Neural progenitor cell (in vitro differentiated cells): ENCODE measurements at regions not wholly inside any gene's neighbourhood (a gene's known extent, or its start where the extent isn't known, plus 50 kb on each side); places are given as distances from the start of the nearest gene placed in this dataset.

ENCODE experiments used
- DNase-seq: peaks from one replicate; pipeline ENCODE4 v3.0.0-alpha.2; 2016; ENCODE audit warnings: low spot score
- H2AFZ ChIP-seq: fragments of 200-600 bp; sonication (generic); replicated peaks from 2 replicates; pipeline ENCODE4 v1.6.1; 2016; ENCODE audit warnings: antibody characterized with exemption
- H3F3A ChIP-seq: fragments of 200-600 bp; sonication (generic); 2 replicates; pipeline ENCODE4 v1.6.1; 2016; ENCODE audit warnings: antibody characterized with exemption, low read depth
- H3K27ac ChIP-seq: fragments of 200-600 bp; sonication (generic); 2 replicates; pipeline ENCODE4 v1.5.1; 2016; ENCODE audit warnings: mild to moderate bottlenecking
- H3K27me3 ChIP-seq: fragments of 200-600 bp; sonication (generic); 2 replicates; pipeline ENCODE4 v1.6.1; 2016; ENCODE audit warnings: mild to moderate bottlenecking, moderate library complexity
- H3K36me3 ChIP-seq: fragments of 200-600 bp; sonication (generic); 2 replicates; pipeline ENCODE4 v1.5.1; 2016
- H3K4me1 ChIP-seq: fragments of 200-600 bp; sonication (generic); 2 replicates; pipeline ENCODE4 v1.6.1; 2016; ENCODE audit warnings: mixed run types
- H3K4me2 ChIP-seq: fragments of 200-600 bp; sonication (generic); 2 replicates; pipeline ENCODE4 v1.6.1; 2016
- H3K4me3 ChIP-seq: fragments of 200-600 bp; sonication (generic); 2 replicates; pipeline ENCODE4 v1.5.1; 2016
- H3K79me2 ChIP-seq: fragments of 200-600 bp; sonication (generic); 2 replicates; pipeline ENCODE4 v1.6.1; 2016; ENCODE audit warnings: low read depth
- H3K9ac ChIP-seq: fragments of 200-600 bp; sonication (generic); 2 replicates; pipeline ENCODE4 v1.6.1; 2016
- H3K9me3 ChIP-seq: fragments of 200-600 bp; sonication (generic); 2 replicates; pipeline ENCODE4 v1.5.1; 2016; ENCODE audit warnings: low read depth
- H4K20me1 ChIP-seq: fragments of 200-600 bp; sonication (generic); 2 replicates; pipeline ENCODE4 v1.6.1; 2016; ENCODE audit warnings: low read depth
- H3K27ac Mint-ChIP-seq: 3 replicates; pipeline ENCODE4 v1.8.0; 2021; ENCODE audit warnings: mixed read lengths
- H3K27me3 Mint-ChIP-seq: 2 replicates; pipeline ENCODE4 v1.8.0; 2022; ENCODE audit warnings: low read depth, mild to moderate bottlenecking, inconsistent platforms, moderate library complexity, mixed read lengths; ENCODE audit not compliant: insufficient read depth
- H3K36me3 Mint-ChIP-seq: 3 replicates; pipeline ENCODE4 v1.8.0; 2021; ENCODE audit warnings: mixed read lengths
- H3K4me1 Mint-ChIP-seq: 3 replicates; pipeline ENCODE4 v1.8.0; 2021; ENCODE audit warnings: mixed read lengths
- H3K4me3 Mint-ChIP-seq: 3 replicates; pipeline ENCODE4 v1.8.0; 2021; ENCODE audit warnings: mild to moderate bottlenecking, moderate library complexity, mixed read lengths
- H3K9me3 Mint-ChIP-seq: 3 replicates; pipeline ENCODE4 v1.8.0; 2020; ENCODE audit warnings: mixed read lengths
- EZH2 ChIP-seq: fragments of 200-600 bp; sonication (generic); IDR thresholded peaks from 2 replicates; pipeline ENCODE4 v1.6.1; 2017; ENCODE audit warnings: antibody characterized with exemption, mild to moderate bottlenecking, moderate library complexity
- EZH2phosphoT487 ChIP-seq: fragments of 200-600 bp; sonication (generic); IDR thresholded peaks from 2 replicates; pipeline ENCODE4 v1.6.1; 2017; ENCODE audit warnings: antibody characterized with exemption
- TF ChIP-seq, protein P1 (sequence below): fragments of 200-600 bp; sonication (generic); IDR thresholded peaks from 2 replicates; pipeline ENCODE4 v1.5.1; 2017; ENCODE audit warnings: antibody characterized with exemption, mild to moderate bottlenecking

DNA sequence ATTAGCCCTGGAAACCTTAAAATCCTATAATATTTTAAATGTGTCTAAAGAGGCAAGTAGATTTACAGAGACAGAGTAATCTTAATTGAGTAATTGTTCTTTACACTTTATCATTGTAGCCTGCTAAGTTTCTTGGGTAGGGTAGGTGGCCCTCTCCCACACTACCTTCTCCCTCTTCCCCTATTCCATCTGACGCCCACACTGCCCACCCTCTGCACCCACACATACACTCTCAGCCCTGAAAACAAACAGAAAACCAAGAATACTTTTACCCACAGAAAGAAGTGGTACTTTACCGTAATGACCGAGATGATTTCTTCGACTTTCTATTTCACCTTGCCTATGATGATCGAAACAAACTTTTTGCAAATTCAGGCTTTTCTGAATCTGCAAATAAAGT lies 320.4 kb upstream of the OBI1 start:
- H3K36me3 ChIP-seq: no peaks in the 10 kb centered on the region
- no peaks in the 10 kb centered on the region for H3K9me3 ChIP-seq
- no peak for DNase-seq
- Mint-ChIP-seq H3K4me3 (no peak overlapping the region), H3K27ac (no peak overlapping the region), H3K36me3 (no peaks in the 10 kb centered on the region), H3K4me1 (no peaks in the 10 kb centered on the region), H3K27me3 (peaks cover 5% of the 10 kb centered on the region), H3K9me3 (no peaks in the 10 kb centered on the region)
- no peaks in the 10 kb centered on the region for H4K20me1 ChIP-seq
- H2AFZ ChIP-seq: no peak overlapping the region
- no peak overlapping the region for H3K4me2 ChIP-seq
- no peak overlapping the region for H3K27ac ChIP-seq
- peaks cover 11% of the 10 kb centered on the region for H3K27me3 ChIP-seq
- no peak overlapping the region for H3K9ac ChIP-seq
- no peaks in the 10 kb centered on the region for H3F3A ChIP-seq
- no peak overlapping the region for H3K4me3 ChIP-seq
- H3K79me2 ChIP-seq: no peaks in the 10 kb centered on the region
- no peaks in the 10 kb centered on the region for H3K4me1 ChIP-seq
- TF ChIP-seq EZH2 (no peak), EZH2phosphoT487 (no peak)
- TF ChIP-seq, protein P1, sequence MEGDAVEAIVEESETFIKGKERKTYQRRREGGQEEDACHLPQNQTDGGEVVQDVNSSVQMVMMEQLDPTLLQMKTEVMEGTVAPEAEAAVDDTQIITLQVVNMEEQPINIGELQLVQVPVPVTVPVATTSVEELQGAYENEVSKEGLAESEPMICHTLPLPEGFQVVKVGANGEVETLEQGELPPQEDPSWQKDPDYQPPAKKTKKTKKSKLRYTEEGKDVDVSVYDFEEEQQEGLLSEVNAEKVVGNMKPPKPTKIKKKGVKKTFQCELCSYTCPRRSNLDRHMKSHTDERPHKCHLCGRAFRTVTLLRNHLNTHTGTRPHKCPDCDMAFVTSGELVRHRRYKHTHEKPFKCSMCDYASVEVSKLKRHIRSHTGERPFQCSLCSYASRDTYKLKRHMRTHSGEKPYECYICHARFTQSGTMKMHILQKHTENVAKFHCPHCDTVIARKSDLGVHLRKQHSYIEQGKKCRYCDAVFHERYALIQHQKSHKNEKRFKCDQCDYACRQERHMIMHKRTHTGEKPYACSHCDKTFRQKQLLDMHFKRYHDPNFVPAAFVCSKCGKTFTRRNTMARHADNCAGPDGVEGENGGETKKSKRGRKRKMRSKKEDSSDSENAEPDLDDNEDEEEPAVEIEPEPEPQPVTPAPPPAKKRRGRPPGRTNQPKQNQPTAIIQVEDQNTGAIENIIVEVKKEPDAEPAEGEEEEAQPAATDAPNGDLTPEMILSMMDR: no peak

DNA sequence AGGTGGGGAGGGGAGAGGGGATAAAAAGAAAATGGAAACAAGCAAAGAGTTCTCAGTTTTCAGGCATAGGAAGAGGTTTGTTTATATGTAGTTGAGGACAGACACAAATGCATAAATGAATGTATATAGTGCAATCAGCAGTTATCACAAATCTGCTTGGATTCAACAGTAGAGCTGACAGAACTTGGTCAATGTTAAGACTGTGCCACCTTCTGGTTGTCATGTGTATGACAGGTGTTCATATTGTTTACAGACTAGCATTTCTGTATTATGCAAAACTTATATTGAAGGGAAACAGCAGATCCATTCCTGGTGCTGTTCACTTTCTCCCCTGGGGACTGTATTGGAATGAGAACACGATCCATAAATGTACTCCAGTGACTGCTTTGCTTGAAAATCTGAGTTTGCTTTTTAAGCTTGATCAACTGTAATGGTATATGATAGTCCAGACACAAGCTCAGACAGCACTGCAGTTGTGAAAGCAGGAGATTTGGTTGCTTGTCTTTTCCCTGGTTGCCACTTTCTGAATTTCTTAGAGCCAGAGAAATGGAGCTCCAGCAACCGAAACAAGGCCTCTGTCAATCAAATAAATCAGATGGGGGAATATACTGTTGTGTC lies 319.5 kb upstream of the OBI1 start:
- no peak overlapping the region for H3K27ac Mint-ChIP-seq
- DNase-seq: peak; percentile 65

DNA sequence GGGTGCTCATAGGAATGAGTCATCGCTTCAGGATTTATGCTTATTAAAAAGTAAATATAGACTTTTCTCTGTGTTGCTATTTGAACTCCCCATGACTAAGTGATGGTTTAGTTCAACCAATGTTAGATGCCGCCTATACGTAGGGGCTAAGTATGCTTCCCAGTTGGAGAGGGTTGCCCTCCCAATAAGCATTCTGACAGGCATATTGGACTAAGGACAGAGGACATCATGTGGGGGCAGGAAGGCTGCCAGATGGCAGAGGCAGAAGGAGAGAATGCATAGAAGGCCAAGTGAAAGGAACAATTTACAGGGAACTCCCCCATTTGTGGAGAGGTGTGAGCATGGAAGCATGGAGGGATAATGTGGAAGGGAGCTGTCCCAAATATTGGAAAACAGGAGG lies 318.4 kb upstream of the OBI1 start:
- no peaks in the 10 kb centered on the region for H3K79me2 ChIP-seq
- Mint-ChIP-seq H3K27me3 (peaks cover 5% of the 10 kb centered on the region), H3K36me3 (no peaks in the 10 kb centered on the region), H3K9me3 (no peaks in the 10 kb centered on the region), H3K27ac (no peak overlapping the region), H3K4me1 (no peaks in the 10 kb centered on the region), H3K4me3 (peak overlapping the region; percentile 16)
- H3K9ac ChIP-seq: no peak overlapping the region
- no peak for TF ChIP-seq EZH2phosphoT487
- TF ChIP-seq EZH2: no peak
- TF ChIP-seq, protein P1: no peak
- no peak overlapping the region for H3K27ac ChIP-seq
- H3K4me2 ChIP-seq: no peak overlapping the region
- no peaks in the 10 kb centered on the region for H3K36me3 ChIP-seq
- no peaks in the 10 kb centered on the region for H3F3A ChIP-seq
- DNase-seq: no peak
- no peaks in the 10 kb centered on the region for H3K9me3 ChIP-seq
- no peak overlapping the region for H2AFZ ChIP-seq
- no peaks in the 10 kb centered on the region for H4K20me1 ChIP-seq
- peaks cover 2% of the 10 kb centered on the region for H3K27me3 ChIP-seq
- H3K4me3 ChIP-seq: no peak overlapping the region
- no peaks in the 10 kb centered on the region for H3K4me1 ChIP-seq

More for the DNA sequence above, 319.5 kb upstream of the OBI1 start:
- no peak overlapping the region for H3K4me2 ChIP-seq
- H3K9me3 ChIP-seq: no peaks in the 10 kb centered on the region
- Mint-ChIP-seq H3K27me3 (peaks cover 5% of the 10 kb centered on the region), H3K4me1 (no peaks in the 10 kb centered on the region), H3K36me3 (no peaks in the 10 kb centered on the region), H3K4me3 (no peak overlapping the region), H3K9me3 (no peaks in the 10 kb centered on the region)
- no peaks in the 10 kb centered on the region for H3K79me2 ChIP-seq
- no peak for TF ChIP-seq EZH2
- TF ChIP-seq, protein P1: peak; percentile 75
- no peaks in the 10 kb centered on the region for H3K4me1 ChIP-seq
- no peaks in the 10 kb centered on the region for H3F3A ChIP-seq
- H3K4me3 ChIP-seq: no peak overlapping the region
- no peak overlapping the region for H3K9ac ChIP-seq
- no peaks in the 10 kb centered on the region for H3K36me3 ChIP-seq
- peaks cover 11% of the 10 kb centered on the region for H3K27me3 ChIP-seq
- no peak overlapping the region for H2AFZ ChIP-seq
- H4K20me1 ChIP-seq: no peaks in the 10 kb centered on the region
- no peak overlapping the region for H3K27ac ChIP-seq
